H1 (cell line): ENCODE measurements at regions not wholly inside any gene's neighbourhood (a gene's known extent, or its start where the extent isn't known, plus 50 kb on each side); places are given as distances from the start of the nearest gene placed in this dataset.

ENCODE experiments used
- HDAC2 ChIP-seq, 2 experiments: fragments of 300-600 bp in 1 of 2; sonication (generic) in 1 of 2; IDR thresholded peaks; 2 replicates each; pipeline ENCODE4 v1.6.1; 2011 to 2012; ENCODE audit warnings: low read depth in 2 of 2, low read length in 2 of 2, mild to moderate bottlenecking in 2 of 2, moderate library complexity in 2 of 2, borderline replicate concordance in 1 of 2, inconsistent platforms in 1 of 2
- POLR2A ChIP-seq, 2 experiments: IDR thresholded peaks; 1 replicate in 1 of 2; 2 replicates in 1 of 2; pipeline ENCODE4 v1.6.1; 2011; ENCODE audit warnings: low read depth in 2 of 2, low read length in 2 of 2, mild to moderate bottlenecking in 2 of 2; ENCODE audit errors: control extremely low read depth in 1 of 2
- RFX5 ChIP-seq: IDR thresholded peaks from 2 replicates; pipeline ENCODE4 v1.6.1; 2011; ENCODE audit warnings: low read depth, low read length, improper control_type of control experiment, borderline replicate concordance
- RNF2 ChIP-seq: fragments of 200-900, 300-1000 bp; sonication (generic); IDR thresholded peaks from 2 replicates; pipeline ENCODE4 v1.7.1; 2016; ENCODE audit warnings: borderline replicate concordance, low read depth, mild to moderate bottlenecking, antibody characterized with exemption, low read length; ENCODE audit not compliant: poor library complexity, severe bottlenecking; ENCODE audit errors: missing control alignments
- RXRA ChIP-seq: IDR thresholded peaks from 2 replicates; pipeline ENCODE4 v1.6.1; 2011; ENCODE audit warnings: low read depth, mild to moderate bottlenecking, low read length, moderate library complexity; ENCODE audit not compliant: insufficient read depth

DNA sequence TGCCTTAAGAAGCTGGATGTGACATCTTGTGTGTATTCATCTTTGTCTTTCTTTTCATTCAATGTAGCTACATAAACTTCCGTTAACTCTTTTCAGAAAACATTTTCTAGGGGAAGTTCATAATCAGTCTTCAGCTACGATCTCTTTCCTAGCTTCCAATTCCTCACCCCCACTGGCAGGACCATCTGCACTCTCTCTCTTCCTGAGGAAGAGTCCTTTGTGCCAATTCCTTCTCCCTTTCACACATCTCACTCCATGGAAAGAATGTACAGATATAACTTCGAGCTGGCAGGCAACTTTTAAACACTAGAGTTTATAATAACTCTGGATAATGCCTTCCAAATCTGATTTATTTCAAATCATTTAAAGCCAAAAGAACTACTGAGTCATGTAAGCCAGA is 495.7 kb downstream of the GALC start:
- TF ChIP-seq RNF2 (no peak), HDAC2 (IDR thresholded peaks at IDR 0.05; ENCODE audit: borderline replicate concordance in 1 of 2, low read depth in 2 of 2, low read length in 2 of 2) (no peak), RXRA (no peak), RFX5 (no peak), POLR2A (IDR thresholded peaks at IDR 0.05; ENCODE audit: control extremely low read depth in 1 of 2, low read depth in 2 of 2, low read length in 2 of 2) (no peak)
